Fibroblast of lung (primary cell): ENCODE measurements at regions not wholly inside any gene's neighbourhood (a gene's known extent, or its start where the extent isn't known, plus 50 kb on each side); places are given as distances from the start of the nearest gene placed in this dataset.

Experiments used
- CTCF ChIP-seq, 2 donors: IDR thresholded peaks in 1 of 2; conservative IDR thresholded peaks in 1 of 2; 1 replicate in 1 of 2; 2 replicates in 1 of 2; pipeline ENCODE4 v1.5.1; 2011 to 2012; ENCODE audit warnings: low read length in 2 of 2, control low read depth in 1 of 2, inconsistent platforms in 1 of 2, low read depth in 1 of 2, mild to moderate bottlenecking in 1 of 2
- EZH2 ChIP-seq: IDR thresholded peaks from 2 replicates; pipeline ENCODE4 v1.5.1; 2012; ENCODE audit warnings: low read length, control low read depth, mild to moderate bottlenecking; ENCODE audit errors: missing control alignments

GRCh38 chr20:51968151-51968550 is 165.8 kb upstream of the SALL4 start:
- TF ChIP-seq EZH2 (no peak), CTCF (conservative IDR thresholded peaks at IDR 0.05 in 1 of 2, IDR thresholded peaks at IDR 0.05 in 1 of 2; ENCODE audit: low read depth in 1 of 2, low read length in 2 of 2) (no peak)
